Right lobe of liver (tissue), 6 donors: ENCODE measurements at regions not wholly inside any gene's neighbourhood (a gene's known extent, or its start where the extent isn't known, plus 50 kb on each side); places are given as distances from the start of the nearest gene placed in this dataset.

Experiments
- ATAC-seq, 4 donors: fragments of 200-7000 bp; cut with Tn5 transposase; one replicate each; pipeline ENCODE4 v1.9.1; 2020; ENCODE audit warnings: mild to moderate bottlenecking in 4 of 4, moderate library complexity in 4 of 4
- DNase-seq, 3 donors: peaks; one replicate each; pipeline ENCODE4 v3.0.0-alpha.2; 2020
- H3K27ac ChIP-seq, 3 donors: fragments of 200-600 bp; one replicate each; pipeline ENCODE4 v1.8.0; 2022
- H3K27me3 ChIP-seq, 2 donors: fragments of 200-600 bp; one replicate each; pipeline ENCODE4 v1.8.0; 2022
- H3K36me3 ChIP-seq, 4 donors: fragments of 200-600 bp; sonication (generic) in 1 of 4; one replicate each; pipeline versions ENCODE4 v1.5.1 to v1.8.0; 2017 to 2022; ENCODE audit warnings: control low read depth in 1 of 4
- H3K4me1 ChIP-seq, 4 donors: fragments of 200-600 bp; sonication (generic) in 1 of 4; one replicate each; pipeline versions ENCODE4 v1.5.1 to v1.8.0; 2017 to 2022; ENCODE audit warnings: control low read depth in 1 of 4
- H3K4me3 ChIP-seq, 3 donors: fragments of 200-600 bp; one replicate each; pipeline ENCODE4 v1.8.0; 2022
- H3K9me3 ChIP-seq, 4 donors: fragments of 200-600 bp; sonication (generic) in 1 of 4; one replicate each; pipeline versions ENCODE4 v1.5.1 to v1.8.0; 2017 to 2022; ENCODE audit warnings: control low read depth in 1 of 4
- POLR2A ChIP-seq: fragments of 450-650 bp; IDR thresholded peaks from one replicate; pipeline ENCODE4 v1.6.1; 2017; ENCODE audit warnings: antibody characterized with exemption, mild to moderate bottlenecking
- WGBS: methylation state at CpG from one replicate; pipeline ENCODE4 v1.1.6; 2018; ENCODE audit warnings: low coverage, low lambda C conversion rate; ENCODE audit not compliant: insufficient coverage; ENCODE audit errors: missing lambda C conversion rate; 5-methylcytosine and 5-hydroxymethylcytosine counted together
- intact Hi-C, 2 donors: fragments of 100-400 bp; cut with DNase I; formaldehyde crosslinking; loops; one replicate each; pipeline versions ENCODE4 v1.11.2 to v1.14.1; 2022
- TF ChIP-seq, protein P1 (sequence below), 4 donors: fragments of 200-600 bp in 3 of 4; fragments of 450-650 bp in 1 of 4; IDR thresholded peaks; one replicate each; pipeline versions ENCODE4 v1.5.1 to v1.8.0; 2016 to 2022; ENCODE audit warnings: antibody characterized with exemption in 4 of 4, mild to moderate bottlenecking in 2 of 4
- donor health status: DM: no; HTN: yes; CAD: no.
- donor health status: DM: no; HTN: no; CAD: no.
- donor health status: DM: no; HTN: no; CAD: no.
- donor health status: DM: no; HTN: yes; CAD: no.
- donor health status: DM: no; HTN: yes; CAD: no.

DNA sequence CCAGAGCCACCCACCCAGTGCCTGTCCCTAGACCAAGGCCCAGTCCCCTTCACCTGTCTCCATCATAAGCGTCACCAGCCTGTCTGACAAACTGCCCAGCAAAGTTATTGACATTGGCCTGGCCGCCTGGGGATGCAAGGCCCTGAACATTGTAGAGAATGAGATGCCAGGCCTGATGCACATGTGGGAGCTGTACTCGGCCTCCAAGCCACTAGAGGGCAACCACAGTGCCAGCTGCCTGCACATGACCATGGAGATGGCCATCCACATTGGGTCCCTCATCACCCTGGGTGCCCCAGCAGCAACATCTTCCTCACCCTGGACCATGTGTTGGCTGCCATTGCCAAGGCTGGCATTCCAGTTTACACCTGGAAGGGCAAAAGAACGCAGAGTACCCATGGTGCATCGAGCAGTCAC is 63.7 kb upstream of the ANTXRL start:
- no peaks in the 10 kb centered on the region for H3K4me1 ChIP-seq
- no peaks in the 10 kb centered on the region for H3K27me3 ChIP-seq
- ATAC-seq (no peak), DNase-seq (no peak)
- 90% methylated on average over 2 of the region's 5 CpGs for WGBS
- H3K9me3 ChIP-seq = no peaks in the 10 kb centered on the region
- no peaks in the 10 kb centered on the region for H3K36me3 ChIP-seq
- no peak overlapping the region for H3K4me3 ChIP-seq
- no peak overlapping the region for H3K27ac ChIP-seq
- intact Hi-C loops = no loop called here
- TF ChIP-seq, protein P1, sequence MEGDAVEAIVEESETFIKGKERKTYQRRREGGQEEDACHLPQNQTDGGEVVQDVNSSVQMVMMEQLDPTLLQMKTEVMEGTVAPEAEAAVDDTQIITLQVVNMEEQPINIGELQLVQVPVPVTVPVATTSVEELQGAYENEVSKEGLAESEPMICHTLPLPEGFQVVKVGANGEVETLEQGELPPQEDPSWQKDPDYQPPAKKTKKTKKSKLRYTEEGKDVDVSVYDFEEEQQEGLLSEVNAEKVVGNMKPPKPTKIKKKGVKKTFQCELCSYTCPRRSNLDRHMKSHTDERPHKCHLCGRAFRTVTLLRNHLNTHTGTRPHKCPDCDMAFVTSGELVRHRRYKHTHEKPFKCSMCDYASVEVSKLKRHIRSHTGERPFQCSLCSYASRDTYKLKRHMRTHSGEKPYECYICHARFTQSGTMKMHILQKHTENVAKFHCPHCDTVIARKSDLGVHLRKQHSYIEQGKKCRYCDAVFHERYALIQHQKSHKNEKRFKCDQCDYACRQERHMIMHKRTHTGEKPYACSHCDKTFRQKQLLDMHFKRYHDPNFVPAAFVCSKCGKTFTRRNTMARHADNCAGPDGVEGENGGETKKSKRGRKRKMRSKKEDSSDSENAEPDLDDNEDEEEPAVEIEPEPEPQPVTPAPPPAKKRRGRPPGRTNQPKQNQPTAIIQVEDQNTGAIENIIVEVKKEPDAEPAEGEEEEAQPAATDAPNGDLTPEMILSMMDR (IDR thresholded peaks at IDR 0.05) = peak in 1 of 4 donors; percentile 13
- TF ChIP-seq POLR2A = no peak

DNA sequence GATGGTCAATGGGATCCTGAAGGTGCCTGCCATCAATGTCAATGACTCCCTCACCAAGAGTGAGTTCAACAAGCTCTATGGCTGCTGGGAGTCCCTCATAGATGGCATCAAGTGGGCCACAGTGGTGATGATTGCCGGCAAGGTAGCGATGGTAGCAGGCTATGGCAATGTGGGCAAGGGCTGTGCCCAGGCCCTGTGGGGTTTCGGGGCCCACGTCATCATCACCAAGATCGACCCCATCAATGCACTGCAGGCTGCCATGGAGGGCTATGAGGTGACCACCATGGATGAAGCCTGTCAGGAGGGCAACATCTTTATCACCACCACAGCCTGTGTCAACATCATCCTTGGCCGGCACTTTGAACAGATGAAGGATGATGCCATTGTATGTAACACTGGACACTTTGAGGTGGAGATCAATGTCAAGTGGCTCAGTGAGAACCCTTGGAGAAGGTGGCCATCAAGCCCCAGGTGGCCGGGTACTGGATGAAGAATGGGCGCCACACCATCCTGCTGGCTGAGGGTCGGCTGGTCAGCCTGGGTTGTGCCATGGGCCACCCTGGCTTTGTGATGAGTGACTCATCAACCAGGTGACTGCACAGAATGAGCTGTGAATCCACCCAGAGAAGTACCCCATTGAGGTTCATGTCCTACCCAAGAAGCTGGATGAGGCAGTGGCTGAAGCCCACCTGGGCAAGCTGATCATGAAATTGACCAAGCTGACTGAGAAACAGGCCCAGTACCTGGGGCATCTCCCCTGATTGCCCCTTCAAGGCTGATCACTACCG is 63.0 kb upstream of the ANTXRL start:
- intact Hi-C loops = no loop called here

DNA sequence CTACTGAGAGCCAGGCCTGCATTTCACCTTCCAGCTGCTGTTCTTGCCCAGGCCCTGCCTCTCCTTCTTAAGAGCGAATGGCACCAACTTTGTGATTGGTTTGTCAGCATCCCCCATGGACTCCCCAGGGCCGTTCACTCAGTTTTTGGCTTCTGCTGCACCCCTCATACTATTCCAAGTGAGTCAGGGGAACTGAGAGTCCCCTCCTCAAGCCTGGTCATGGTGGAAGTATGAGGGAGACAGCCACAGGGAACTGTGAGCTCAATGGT is 62.4 kb upstream of the ANTXRL start:
- Histone ChIP-seq H3K36me3 (no peaks in the 10 kb centered on the region), H3K27me3 (no peaks in the 10 kb centered on the region), H3K4me3 (no peak overlapping the region), H3K9me3 (no peaks in the 10 kb centered on the region), H3K27ac (no peak overlapping the region), H3K4me1 (no peaks in the 10 kb centered on the region)
- TF ChIP-seq, protein P1 (IDR thresholded peaks at IDR 0.05) = no peak
- TF ChIP-seq POLR2A = no peak
- DNase-seq = no peak
- WGBS = no CpG with 5 or more reads among the region's 2 CpGs
- ATAC-seq = no peak
- intact Hi-C loops = no loop called here

More for the DNA sequence above, 63.0 kb upstream of the ANTXRL start:
- H3K27me3 ChIP-seq = no peaks in the 10 kb centered on the region
- ATAC-seq (no peak), DNase-seq (no peak)
- no peaks in the 10 kb centered on the region for H3K9me3 ChIP-seq
- no peaks in the 10 kb centered on the region for H3K36me3 ChIP-seq
- TF ChIP-seq, protein P1 (IDR thresholded peaks at IDR 0.05) = no peak
- no peak for TF ChIP-seq POLR2A
- 100% methylated on average over 3 of the region's 10 CpGs for WGBS
- no peak overlapping the region for H3K4me3 ChIP-seq
- H3K27ac ChIP-seq = no peak overlapping the region
- no peaks in the 10 kb centered on the region for H3K4me1 ChIP-seq

DNA sequence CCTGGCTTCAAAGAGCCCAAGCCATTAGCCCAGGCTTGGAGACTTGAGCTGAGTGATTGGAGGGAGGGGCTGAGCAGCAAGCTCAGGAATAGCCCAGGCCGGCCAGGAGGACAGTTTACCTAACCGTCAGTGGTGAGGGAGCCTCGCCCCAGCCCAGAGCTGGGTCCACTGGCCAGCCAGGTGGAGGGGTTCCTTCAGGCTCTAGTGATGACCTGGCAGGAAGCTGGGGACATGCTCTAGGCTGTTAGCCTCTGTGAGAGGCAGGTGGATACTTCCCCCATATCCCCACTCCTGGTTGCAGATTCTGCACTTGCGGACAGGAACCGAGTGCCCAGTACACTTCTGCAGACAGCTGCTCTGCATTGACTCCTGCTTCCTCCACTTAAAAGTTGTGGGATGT is 61.2 kb upstream of the ANTXRL start:
- Histone ChIP-seq H3K27me3 (no peaks in the 10 kb centered on the region), H3K4me3 (no peak overlapping the region), H3K4me1 (no peaks in the 10 kb centered on the region), H3K9me3 (no peaks in the 10 kb centered on the region), H3K27ac (no peak overlapping the region), H3K36me3 (no peaks in the 10 kb centered on the region)
- intact Hi-C loops = no loop called here
- ATAC-seq (no peak), DNase-seq (peak in 2 of 3 donors; percentile 11 to 37)
- WGBS = 83% methylated on average over 2 of the region's 5 CpGs
- TF ChIP-seq, protein P1 (IDR thresholded peaks at IDR 0.05) = no peak
- TF ChIP-seq POLR2A = no peak

DNA sequence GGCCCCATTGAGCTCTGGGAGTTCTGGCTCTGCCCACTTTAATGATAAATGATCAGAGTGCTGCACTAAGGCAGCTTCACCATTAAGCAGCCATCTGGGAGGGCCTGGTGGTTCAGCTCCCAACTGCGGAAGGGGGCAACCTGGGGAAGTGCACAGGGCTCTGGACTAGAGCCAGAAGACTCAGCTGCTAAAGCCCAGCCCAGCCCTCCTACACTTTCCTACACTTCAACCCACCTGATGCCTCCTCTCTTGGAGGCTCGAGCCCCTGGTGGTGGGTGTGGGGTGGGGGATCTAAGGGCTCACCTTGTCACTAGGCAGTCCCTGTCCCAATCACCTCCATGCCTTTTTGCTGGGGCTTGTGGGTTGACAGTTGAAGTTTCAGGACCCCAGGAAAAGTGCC is 60.6 kb upstream of the ANTXRL start:
- no peak for ATAC-seq
- Histone ChIP-seq H3K4me3 (no peak overlapping the region), H3K9me3 (no peaks in the 10 kb centered on the region), H3K4me1 (no peaks in the 10 kb centered on the region), H3K36me3 (no peaks in the 10 kb centered on the region), H3K27ac (no peak overlapping the region), H3K27me3 (no peaks in the 10 kb centered on the region)
- intact Hi-C loops = no loop called here
- TF ChIP-seq, protein P1 (IDR thresholded peaks at IDR 0.05) = no peak
- no peak for TF ChIP-seq POLR2A
- DNase-seq = peak in 1 of 3 donors; percentile 40
- no CpG with 5 or more reads among the region's 2 CpGs for WGBS
